ENCODE measurements at regions not wholly inside any gene's neighbourhood (a gene's known extent, or its start where the extent isn't known, plus 50 kb on each side); places are given as distances from the start of the nearest gene placed in this dataset.

- DNase-seq = no peak
- no peak overlapping the region for H3K4me3 ChIP-seq (ENCODE audit: low read depth, low read length)
These were observed 65.0 kb upstream of the BTN3A2 start for GRCh38 chr6:26300043-26300331.

GRCh38 chr6:26300359-26300758, 64.6 kb upstream of the BTN3A2 start:
- Histone ChIP-seq H3K9me3 (ENCODE audit: severe bottlenecking) (peaks cover 2% of the 10 kb centered on the region), H3K27ac (no peak overlapping the region), H3K27me3 (ENCODE audit: insufficient read depth, low read depth, severe bottlenecking) (no peaks in the 10 kb centered on the region), H3K36me3 (no peaks in the 10 kb centered on the region), H3K4me3 (ENCODE audit: low read depth, low read length) (no peak overlapping the region)
- no peak for DNase-seq
- TF ChIP-seq CTCF (IDR thresholded peaks at IDR 0.05; ENCODE audit: low read depth, low read length) = no peak

More at GRCh38 chr6:26300043-26300331, 65.0 kb upstream of the BTN3A2 start:
- no peak for TF ChIP-seq CTCF (IDR thresholded peaks at IDR 0.05; ENCODE audit: low read depth, low read length)
- Histone ChIP-seq H3K27me3 (ENCODE audit: insufficient read depth, low read depth, severe bottlenecking) (no peaks in the 10 kb centered on the region), H3K36me3 (no peaks in the 10 kb centered on the region), H3K9me3 (ENCODE audit: severe bottlenecking) (peaks cover 2% of the 10 kb centered on the region), H3K27ac (no peak overlapping the region)

GRCh38 chr6:26300828-26301227, 64.2 kb upstream of the BTN3A2 start:
- H3K36me3 ChIP-seq = no peaks in the 10 kb centered on the region
- H3K27me3 ChIP-seq (ENCODE audit: insufficient read depth, low read depth, severe bottlenecking) = no peaks in the 10 kb centered on the region
- no peak for TF ChIP-seq CTCF (IDR thresholded peaks at IDR 0.05; ENCODE audit: low read depth, low read length)
- no peak overlapping the region for H3K4me3 ChIP-seq (ENCODE audit: low read depth, low read length)
- peaks cover 2% of the 10 kb centered on the region for H3K9me3 ChIP-seq (ENCODE audit: severe bottlenecking)
- no peak overlapping the region for H3K27ac ChIP-seq
- DNase-seq = no peak

GRCh38 chr6:26301638-26302037, 63.4 kb upstream of the BTN3A2 start:
- TF ChIP-seq CTCF (IDR thresholded peaks at IDR 0.05; ENCODE audit: low read depth, low read length) = no peak
- no peak for DNase-seq

GRCh38 chr6:26302941-26303559, 61.9 kb upstream of the BTN3A2 start:
- DNase-seq = no peak
- H3K9me3 ChIP-seq (ENCODE audit: severe bottlenecking) = peaks cover 2% of the 10 kb centered on the region
- no peaks in the 10 kb centered on the region for H3K36me3 ChIP-seq
- no peak overlapping the region for H3K27ac ChIP-seq
- H3K27me3 ChIP-seq (ENCODE audit: insufficient read depth, low read depth, severe bottlenecking) = no peaks in the 10 kb centered on the region
- H3K4me3 ChIP-seq (ENCODE audit: low read depth, low read length) = no peak overlapping the region
- no peak for TF ChIP-seq CTCF (IDR thresholded peaks at IDR 0.05; ENCODE audit: low read depth, low read length)

More at GRCh38 chr6:26301638-26302037, 63.4 kb upstream of the BTN3A2 start:
- H3K9me3 ChIP-seq (ENCODE audit: severe bottlenecking) = peaks cover 2% of the 10 kb centered on the region
- H3K27me3 ChIP-seq (ENCODE audit: insufficient read depth, low read depth, severe bottlenecking) = no peaks in the 10 kb centered on the region
- no peak overlapping the region for H3K27ac ChIP-seq
- no peaks in the 10 kb centered on the region for H3K36me3 ChIP-seq
- no peak overlapping the region for H3K4me3 ChIP-seq (ENCODE audit: low read depth, low read length)

GRCh38 chr6:26304213-26304796, 60.7 kb upstream of the BTN3A2 start:
- no peaks in the 10 kb centered on the region for H3K27me3 ChIP-seq (ENCODE audit: insufficient read depth, low read depth, severe bottlenecking)
- no peaks in the 10 kb centered on the region for H3K36me3 ChIP-seq
- H3K4me3 ChIP-seq (ENCODE audit: low read depth, low read length) = no peak overlapping the region
- TF ChIP-seq CTCF (IDR thresholded peaks at IDR 0.05; ENCODE audit: low read depth, low read length) = no peak
- DNase-seq = no peak
- no peak overlapping the region for H3K27ac ChIP-seq
- H3K9me3 ChIP-seq (ENCODE audit: severe bottlenecking) = peaks cover 2% of the 10 kb centered on the region

Measured in WERI-Rb-1 (cell line).